MM.1S (cell line): ENCODE measurements at regions not wholly inside any gene's neighbourhood (a gene's known extent, or its start where the extent isn't known, plus 50 kb on each side); places are given as distances from the start of the nearest gene placed in this dataset.

Experiments
- DNase-seq: peaks from one replicate; pipeline ENCODE4 v3.0.0-alpha.2; 2015
- H2AFZ ChIP-seq: fragments of 300-600 bp; sonication (generic); 2 replicates; pipeline ENCODE4 v1.6.0; 2016; ENCODE audit warnings: antibody characterized with exemption, low read length
- H3F3A ChIP-seq: fragments of 300-600 bp; sonication (generic); 2 replicates; pipeline ENCODE4 v1.6.1; 2016; ENCODE audit warnings: mild to moderate bottlenecking, antibody characterized with exemption, low read length, moderate library complexity, mixed read lengths; ENCODE audit not compliant: insufficient read depth
- H3K27ac ChIP-seq: fragments of 300-600 bp; sonication (generic); 2 replicates; pipeline ENCODE4 v1.5.1; 2016; ENCODE audit warnings: mild to moderate bottlenecking, low read length
- H3K27me3 ChIP-seq: fragments of 300-600 bp; sonication (generic); replicated peaks from 2 replicates; pipeline ENCODE4 v1.6.0; 2016; ENCODE audit warnings: low read length; ENCODE audit not compliant: insufficient read depth
- H3K36me3 ChIP-seq: fragments of 300-600 bp; sonication (generic); replicated peaks from 2 replicates; pipeline ENCODE4 v1.6.1; 2016; ENCODE audit warnings: mild to moderate bottlenecking, low read length, mixed read lengths; ENCODE audit not compliant: insufficient read depth
- H3K4me1 ChIP-seq: fragments of 300-600 bp; sonication (generic); 2 replicates; pipeline ENCODE4 v1.6.1; 2016; ENCODE audit warnings: low read length, mixed read lengths
- H3K4me2 ChIP-seq: fragments of 300-600 bp; sonication (generic); 2 replicates; pipeline ENCODE4 v1.6.0; 2016; ENCODE audit warnings: low read depth, low read length
- H3K4me3 ChIP-seq: fragments of 300-600 bp; sonication (generic); 2 replicates; pipeline ENCODE4 v1.5.1; 2016; ENCODE audit warnings: low read length, mixed read lengths
- H3K79me2 ChIP-seq: fragments of 300-600 bp; sonication (generic); 2 replicates; pipeline ENCODE4 v1.6.1; 2016; ENCODE audit warnings: mixed run types, low read length, mixed read lengths
- H3K9ac ChIP-seq: fragments of 300-600 bp; sonication (generic); 2 replicates; pipeline ENCODE4 v1.6.1; 2016; ENCODE audit warnings: low read length, mixed read lengths
- H3K9me2 ChIP-seq: fragments of 300-600 bp; sonication (generic); replicated peaks from 2 replicates; pipeline ENCODE4 v1.6.1; 2016; ENCODE audit warnings: mild to moderate bottlenecking, low read length, mixed read lengths; ENCODE audit not compliant: insufficient read depth
- H3K9me3 ChIP-seq: fragments of 300-600 bp; sonication (generic); replicated peaks from 2 replicates; pipeline ENCODE4 v1.6.1; 2016; ENCODE audit warnings: mild to moderate bottlenecking, low read length, mixed read lengths; ENCODE audit not compliant: insufficient read depth
- H4K20me1 ChIP-seq: fragments of 300-600 bp; sonication (generic); 2 replicates; pipeline ENCODE4 v1.6.1; 2016; ENCODE audit warnings: mild to moderate bottlenecking, low read length, moderate library complexity, mixed read lengths; ENCODE audit not compliant: insufficient read depth
- EZH2 ChIP-seq: fragments of 300-600 bp; sonication (generic); optimal IDR thresholded peaks from 2 replicates; pipeline ENCODE3; 2017; ENCODE audit warnings: low read depth, mild to moderate bottlenecking, antibody characterized with exemption, low read length, mixed read lengths
- EZH2phosphoT487 ChIP-seq: fragments of 300-600 bp; sonication (generic); IDR thresholded peaks from 2 replicates; pipeline ENCODE4 v1.6.1; 2018; ENCODE audit warnings: antibody characterized with exemption, low read length
- TF ChIP-seq, protein P1 (sequence below): fragments of 300-600 bp; sonication (generic); IDR thresholded peaks from 2 replicates; pipeline ENCODE4 v1.5.1; 2016; ENCODE audit warnings: antibody characterized with exemption, low read length, mixed read lengths

DNA sequence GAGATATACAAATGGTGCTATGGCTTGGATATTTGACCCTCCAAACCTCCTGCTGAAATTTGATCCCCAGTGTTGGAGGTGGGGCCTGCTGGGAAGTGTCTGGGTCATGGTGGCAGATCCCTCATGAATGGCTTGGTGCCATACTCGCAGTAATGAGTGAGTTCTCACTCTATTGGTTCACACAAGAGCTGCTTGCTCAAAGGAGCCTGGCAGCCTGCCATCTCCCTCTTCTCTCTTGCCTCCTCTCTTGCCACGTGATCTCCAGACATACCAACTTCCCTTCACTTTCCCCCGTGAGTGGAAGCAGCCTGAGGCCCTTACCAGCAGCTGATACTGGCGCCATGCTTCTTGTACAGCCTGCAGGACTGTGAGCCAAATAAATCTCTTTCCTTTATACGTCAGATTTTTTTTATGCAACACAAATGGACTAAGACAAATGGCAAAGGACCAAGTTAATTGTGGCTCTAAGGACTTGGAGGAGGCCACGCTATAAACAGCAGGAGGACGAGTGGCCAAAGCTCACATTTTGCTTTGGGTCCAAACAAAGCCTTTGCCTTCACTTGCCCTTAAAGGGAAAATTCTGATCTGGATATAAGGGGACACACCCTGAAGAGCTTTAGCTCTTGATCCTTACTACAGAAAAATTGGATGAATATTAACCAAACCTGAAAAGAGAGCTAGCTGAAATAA lies 214.7 kb downstream of the SS18 start:
- Histone ChIP-seq H3K9me2 (no peaks in the 10 kb centered on the region), H3K9ac (no peak overlapping the region), H3K27me3 (no peaks in the 10 kb centered on the region), H3K4me2 (no peak overlapping the region), H3F3A (no peaks in the 10 kb centered on the region), H3K4me1 (no peaks in the 10 kb centered on the region), H2AFZ (no peak overlapping the region), H3K27ac (no peak overlapping the region), H3K79me2 (no peaks in the 10 kb centered on the region), H4K20me1 (no peaks in the 10 kb centered on the region), H3K36me3 (no peaks in the 10 kb centered on the region), H3K4me3 (no peak overlapping the region), H3K9me3 (no peaks in the 10 kb centered on the region; the same call in 1 of the 2 replicates)
- TF ChIP-seq, protein P1, sequence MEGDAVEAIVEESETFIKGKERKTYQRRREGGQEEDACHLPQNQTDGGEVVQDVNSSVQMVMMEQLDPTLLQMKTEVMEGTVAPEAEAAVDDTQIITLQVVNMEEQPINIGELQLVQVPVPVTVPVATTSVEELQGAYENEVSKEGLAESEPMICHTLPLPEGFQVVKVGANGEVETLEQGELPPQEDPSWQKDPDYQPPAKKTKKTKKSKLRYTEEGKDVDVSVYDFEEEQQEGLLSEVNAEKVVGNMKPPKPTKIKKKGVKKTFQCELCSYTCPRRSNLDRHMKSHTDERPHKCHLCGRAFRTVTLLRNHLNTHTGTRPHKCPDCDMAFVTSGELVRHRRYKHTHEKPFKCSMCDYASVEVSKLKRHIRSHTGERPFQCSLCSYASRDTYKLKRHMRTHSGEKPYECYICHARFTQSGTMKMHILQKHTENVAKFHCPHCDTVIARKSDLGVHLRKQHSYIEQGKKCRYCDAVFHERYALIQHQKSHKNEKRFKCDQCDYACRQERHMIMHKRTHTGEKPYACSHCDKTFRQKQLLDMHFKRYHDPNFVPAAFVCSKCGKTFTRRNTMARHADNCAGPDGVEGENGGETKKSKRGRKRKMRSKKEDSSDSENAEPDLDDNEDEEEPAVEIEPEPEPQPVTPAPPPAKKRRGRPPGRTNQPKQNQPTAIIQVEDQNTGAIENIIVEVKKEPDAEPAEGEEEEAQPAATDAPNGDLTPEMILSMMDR = no peak
- TF ChIP-seq EZH2phosphoT487 (no peak), EZH2 (no peak)
- no peak for DNase-seq

DNA sequence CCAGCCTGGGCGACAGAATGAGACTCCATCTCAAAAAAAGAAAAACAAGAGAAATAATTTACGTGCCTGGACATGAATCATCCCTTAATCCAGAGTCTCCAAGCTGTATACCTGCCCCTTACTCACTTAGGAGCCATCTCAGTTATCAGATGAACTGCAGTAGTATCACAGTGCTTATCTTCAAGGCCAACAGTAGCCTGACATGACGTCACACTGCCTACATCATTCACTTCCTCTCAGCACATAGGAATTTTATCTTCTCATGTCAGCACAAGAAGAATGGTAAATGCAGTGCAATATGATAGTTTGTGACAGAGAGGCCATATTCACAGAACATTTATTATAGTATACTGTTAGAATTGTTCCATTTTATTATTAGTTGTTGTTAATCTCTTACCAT lies 216.6 kb downstream of the SS18 start:
- no peaks in the 10 kb centered on the region for H3K9me2 ChIP-seq

DNA sequence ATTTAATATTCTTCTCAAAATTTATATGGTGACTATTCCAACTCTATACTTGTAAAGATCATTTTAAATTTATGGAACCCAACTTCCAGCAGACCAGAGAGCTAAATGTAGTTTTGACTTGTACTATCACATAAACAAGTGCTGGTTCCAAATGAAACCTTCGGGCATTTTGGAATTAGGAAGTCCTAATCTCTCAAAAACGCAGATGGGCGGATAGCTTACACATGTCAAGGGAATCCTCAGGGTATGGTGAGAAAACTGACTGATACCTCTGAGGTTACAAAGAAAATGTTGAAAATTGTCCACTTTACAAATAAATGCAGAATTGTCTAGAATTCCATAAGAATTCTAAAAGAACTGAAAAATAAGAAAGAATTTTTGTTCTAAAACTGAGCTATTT lies 224.1 kb downstream of the SS18 start:
- Histone ChIP-seq H3K4me1 (no peaks in the 10 kb centered on the region), H3K79me2 (no peaks in the 10 kb centered on the region), H3K27ac (no peak overlapping the region), H4K20me1 (no peaks in the 10 kb centered on the region), H3K9me3 (no peaks in the 10 kb centered on the region), H3K4me3 (no peak overlapping the region), H3K27me3 (no peaks in the 10 kb centered on the region), H3K9ac (no peak overlapping the region), H2AFZ (no peak overlapping the region), H3K36me3 (no peaks in the 10 kb centered on the region), H3K4me2 (no peak overlapping the region), H3K9me2 (no peaks in the 10 kb centered on the region), H3F3A (no peaks in the 10 kb centered on the region)
- TF ChIP-seq EZH2 (no peak), EZH2phosphoT487 (no peak)
- TF ChIP-seq, protein P1 = no peak
- DNase-seq = no peak

More for the DNA sequence above, 216.6 kb downstream of the SS18 start:
- Histone ChIP-seq H3K4me3 (no peak overlapping the region), H2AFZ (no peak overlapping the region), H4K20me1 (no peaks in the 10 kb centered on the region), H3K4me2 (no peak overlapping the region), H3K79me2 (no peaks in the 10 kb centered on the region), H3K4me1 (no peaks in the 10 kb centered on the region), H3K27me3 (no peaks in the 10 kb centered on the region), H3K36me3 (no peaks in the 10 kb centered on the region), H3K9ac (no peak overlapping the region), H3K27ac (no peak overlapping the region), H3F3A (no peaks in the 10 kb centered on the region), H3K9me3 (no peaks in the 10 kb centered on the region; the same call in 1 of the 2 replicates)
- no peak for DNase-seq
- TF ChIP-seq, protein P1 = no peak
- TF ChIP-seq EZH2phosphoT487 (no peak), EZH2 (no peak)
